ENCODE measurements at regions not wholly inside any gene's neighbourhood (a gene's known extent, or its start where the extent isn't known, plus 50 kb on each side); places are given as distances from the start of the nearest gene placed in this dataset.

DNA sequence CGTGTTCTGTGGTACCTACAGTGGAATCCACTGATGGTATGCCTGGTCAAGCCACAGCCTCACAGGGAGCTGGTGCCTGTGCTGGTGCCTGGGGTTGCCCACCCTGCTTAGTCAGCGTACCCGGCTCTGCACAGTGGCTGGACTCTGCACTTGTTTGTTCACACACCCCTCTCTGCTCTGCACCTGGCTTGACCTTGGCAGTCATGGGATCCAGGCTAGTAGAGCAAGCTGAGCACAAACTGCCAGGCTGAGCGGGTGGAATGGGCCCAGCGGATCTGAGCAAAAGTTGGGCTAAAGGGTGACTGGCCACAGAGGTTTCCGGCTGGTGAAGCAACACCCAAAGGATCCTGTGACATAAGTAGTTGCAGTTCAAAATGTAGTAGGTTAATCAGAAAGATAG lies 163.5 kb downstream of the CDH19 start:
- TF ChIP-seq, protein P1, sequence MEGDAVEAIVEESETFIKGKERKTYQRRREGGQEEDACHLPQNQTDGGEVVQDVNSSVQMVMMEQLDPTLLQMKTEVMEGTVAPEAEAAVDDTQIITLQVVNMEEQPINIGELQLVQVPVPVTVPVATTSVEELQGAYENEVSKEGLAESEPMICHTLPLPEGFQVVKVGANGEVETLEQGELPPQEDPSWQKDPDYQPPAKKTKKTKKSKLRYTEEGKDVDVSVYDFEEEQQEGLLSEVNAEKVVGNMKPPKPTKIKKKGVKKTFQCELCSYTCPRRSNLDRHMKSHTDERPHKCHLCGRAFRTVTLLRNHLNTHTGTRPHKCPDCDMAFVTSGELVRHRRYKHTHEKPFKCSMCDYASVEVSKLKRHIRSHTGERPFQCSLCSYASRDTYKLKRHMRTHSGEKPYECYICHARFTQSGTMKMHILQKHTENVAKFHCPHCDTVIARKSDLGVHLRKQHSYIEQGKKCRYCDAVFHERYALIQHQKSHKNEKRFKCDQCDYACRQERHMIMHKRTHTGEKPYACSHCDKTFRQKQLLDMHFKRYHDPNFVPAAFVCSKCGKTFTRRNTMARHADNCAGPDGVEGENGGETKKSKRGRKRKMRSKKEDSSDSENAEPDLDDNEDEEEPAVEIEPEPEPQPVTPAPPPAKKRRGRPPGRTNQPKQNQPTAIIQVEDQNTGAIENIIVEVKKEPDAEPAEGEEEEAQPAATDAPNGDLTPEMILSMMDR (conservative IDR thresholded peaks at IDR 0.05 in 1 of 2, IDR thresholded peaks at IDR 0.05 in 1 of 2; ENCODE audit: extremely low read depth in 1 of 2, insufficient read depth in 1 of 2, low read depth in 1 of 2, low read length in 2 of 2), result no peak
- no peak for TF ChIP-seq EZH2 (IDR thresholded peaks at IDR 0.05; ENCODE audit: borderline replicate concordance, low read length)

Measured in mammary epithelial cell (primary cell).